ENCODE measurements at regions not wholly inside any gene's neighbourhood (a gene's known extent, or its start where the extent isn't known, plus 50 kb on each side); places are given as distances from the start of the nearest gene placed in this dataset.

- TF ChIP-seq CTCF (conservative IDR thresholded peaks at IDR 0.05) = no peak
- Histone ChIP-seq H2BK15ac (ENCODE audit: low read depth, low read length) (no peak overlapping the region), H3K4me1 (ENCODE audit: insufficient read depth, low read length) (no peaks in the 10 kb centered on the region; the same call in 1 of the 2 replicates), H2AFZ (ENCODE audit: low read length) (no peak overlapping the region), H3T11ph (ENCODE audit: low read length) (no peak overlapping the region), H2BK5ac (ENCODE audit: insufficient read length, low read length) (no peak overlapping the region), H3K79me1 (ENCODE audit: insufficient read depth, low read depth, low read length, poor library complexity, severe bottlenecking) (no peaks in the 10 kb centered on the region), H4K20me1 (ENCODE audit: control insufficient read depth, insufficient read depth, insufficient read length) (no peaks in the 10 kb centered on the region), H2BK20ac (ENCODE audit: low read depth, low read length, poor library complexity, severe bottlenecking) (no peak overlapping the region), H3K9me3 (ENCODE audit: control insufficient read depth, low read depth, low read length) (no peaks in the 10 kb centered on the region), H4K91ac (ENCODE audit: insufficient read length, low read depth, low read length) (no peak overlapping the region), H3K27ac (ENCODE audit: insufficient read length, low read depth, low read length) (no peak overlapping the region), H3K23me2 (ENCODE audit: insufficient read length, low read depth, low read length, poor library complexity, severe bottlenecking) (no peaks in the 10 kb centered on the region), H3K14ac (ENCODE audit: insufficient read depth, low read length) (no peak overlapping the region), H3K79me2 (ENCODE audit: insufficient read depth, low read length) (no peaks in the 10 kb centered on the region), H3K56ac (ENCODE audit: insufficient read length, low read depth, low read length) (no peak overlapping the region), H3K23ac (ENCODE audit: insufficient read length, low read depth, low read length) (no peak overlapping the region), H4K5ac (ENCODE audit: insufficient read length, low read depth, low read length) (no peak overlapping the region), H3K18ac (ENCODE audit: insufficient read length, low read depth, low read length) (no peak overlapping the region), H3K9ac (ENCODE audit: extremely low read depth, insufficient read length, low read length) (no peak overlapping the region), H2BK120ac (ENCODE audit: low read depth, low read length, poor library complexity, severe bottlenecking) (no peak overlapping the region), H2AK5ac (ENCODE audit: insufficient read length, low read length) (no peak overlapping the region), H2BK12ac (ENCODE audit: insufficient read length, low read depth, low read length) (no peak overlapping the region), H4K8ac (replicated peaks; ENCODE audit: insufficient read length, low read depth, low read length) (no peak overlapping the region), H3K4me2 (ENCODE audit: insufficient read depth, insufficient read length, low read length) (no peak overlapping the region), H3K4ac (ENCODE audit: low read depth, low read length) (no peak overlapping the region), H3K27me3 (ENCODE audit: insufficient read depth, low read length) (no peaks in the 10 kb centered on the region)
- whole genome bisulfite sequencing (ENCODE audit: extremely low coverage, insufficient read length, low lambda C conversion rate) = no CpG with 5 or more reads among the region's 1 CpG
- Mint-ChIP-seq H3K27ac (peak overlapping the region in 2 of 3 experiments; percentile 30 to 94; a peak in 3 of 7 replicates), H3K9me3 (peaks cover 11 to 15% of the 10 kb centered on the region in 2 experiments), H3K4me1 (peaks cover 52 to 57% of the 10 kb centered on the region in 2 experiments), H3K27me3 (ENCODE audit: low read depth) (no peaks in the 10 kb centered on the region), H3K36me3 (ENCODE audit: insufficient read depth in 1 of 3, low read depth in 3 of 3) (peaks cover 5 to 25% (median 10%) of the 10 kb centered on the region in 3 experiments), H3K4me3 (no peak overlapping the region)
- DNase-seq = no peak
These were observed 308.6 kb downstream of the RNF144A start for GRCh38 chr2:7225848-7226247.

Data from H9 (cell line).